H1 (cell line): ENCODE measurements at regions not wholly inside any gene's neighbourhood (a gene's known extent, or its start where the extent isn't known, plus 50 kb on each side); places are given as distances from the start of the nearest gene placed in this dataset.

Experiments
- CTCF ChIA-PET: fragments of 300-600 bp; sonication (Branson Sonifier 250); formaldehyde crosslinking; loops from one replicate; lab custom pipeline; 2021; ENCODE audit not compliant: partially characterized antibody; lab: Charles Lee
- POLR2A ChIA-PET: fragments of 300-600 bp; sonication (Branson Sonifier 250); formaldehyde crosslinking; loops from one replicate; lab custom pipeline; 2021; ENCODE audit warnings: inconsistent platforms; ENCODE audit not compliant: partially characterized antibody; lab: Charles Lee
- DNase-seq, 2 experiments: peaks; one replicate each; pipeline versions ENCODE4 v3.0.0 to v3.0.0-alpha.2; 2010 to 2022; ENCODE audit warnings: low spot score in 2 of 2, low read depth in 1 of 2, mixed read lengths in 1 of 2
- FAIRE-seq: peaks from 2 replicates; lab custom pipeline; 2011; peaks lifted over from hg19 to GRCh38; lab: Jason Lieb, UNC
- H2AFZ ChIP-seq: 2 replicates; pipeline ENCODE4 v1.8.1; 2012; ENCODE audit warnings: low read length, inconsistent platforms
- H2AK5ac ChIP-seq: 2 replicates; pipeline ENCODE4 v1.6.1; 2013; ENCODE audit warnings: low read depth, low read length
- H2BK120ac ChIP-seq: replicated peaks from 2 replicates; pipeline ENCODE3; 2013; ENCODE audit warnings: low read depth, low read length, inconsistent platforms
- H2BK12ac ChIP-seq: 2 replicates; pipeline ENCODE4 v1.6.1; 2013; ENCODE audit warnings: low read depth, low read length
- H2BK15ac ChIP-seq: 2 replicates; pipeline ENCODE4 v1.6.1; 2013; ENCODE audit warnings: low read length
- H2BK20ac ChIP-seq: 2 replicates; pipeline ENCODE4 v1.6.1; 2013; ENCODE audit warnings: low read length
- H2BK5ac ChIP-seq: 2 replicates; pipeline ENCODE4 v1.6.1; 2013; ENCODE audit warnings: low read depth, low read length
- H3K14ac ChIP-seq: 2 replicates; pipeline ENCODE4 v1.6.1; 2013; ENCODE audit warnings: inconsistent platforms; ENCODE audit not compliant: insufficient read length
- H3K18ac ChIP-seq: 2 replicates; pipeline ENCODE4 v1.6.1; 2013; ENCODE audit warnings: low read length; ENCODE audit errors: extremely low read depth
- H3K23ac ChIP-seq: 2 replicates; pipeline ENCODE4 v1.6.1; 2013; ENCODE audit warnings: inconsistent platforms; ENCODE audit not compliant: insufficient read length
- H3K23me2 ChIP-seq: 2 replicates; pipeline ENCODE4 v1.6.1; 2013; ENCODE audit warnings: low read depth, low read length
- H3K27ac ChIP-seq: 2 replicates; pipeline ENCODE4 v1.6.1; 2011; ENCODE audit warnings: low read depth, low read length, inconsistent platforms
- H3K27me3 ChIP-seq, 4 experiments: replicated peaks in 1 of 4; 1 replicate in 1 of 4; 2 replicates in 3 of 4; pipeline versions ENCODE4 v1.6.1 to v1.8.1; 2011 to 2013; ENCODE audit warnings: low read length in 3 of 4, mild to moderate bottlenecking in 3 of 4, inconsistent platforms in 2 of 4, mixed read lengths in 2 of 4, moderate library complexity in 1 of 4; ENCODE audit not compliant: control insufficient read depth in 3 of 4, insufficient read depth in 3 of 4; ENCODE audit errors: extremely low read depth in 1 of 4
- H3K36me3 ChIP-seq, 4 experiments: 2 replicates each; pipeline versions ENCODE4 v1.6.1 to v1.8.1; 2011 to 2013; ENCODE audit warnings: mild to moderate bottlenecking in 4 of 4, low read length in 3 of 4, moderate library complexity in 2 of 4, control low read depth in 1 of 4, inconsistent platforms in 1 of 4; ENCODE audit not compliant: insufficient read depth in 4 of 4, control insufficient read depth in 2 of 4
- H3K4ac ChIP-seq: replicated peaks from 2 replicates; pipeline ENCODE3; 2013; ENCODE audit warnings: low read length, low read depth, mixed read lengths, inconsistent platforms; ENCODE audit not compliant: insufficient read length
- H3K4me1 ChIP-seq, 4 experiments: replicated peaks in 1 of 4; 1 replicate in 1 of 4; 2 replicates in 3 of 4; pipeline versions ENCODE4 v1.6.1 to v1.8.1; 2011 to 2013; ENCODE audit warnings: low read length in 3 of 4, inconsistent platforms in 2 of 4, mixed read lengths in 1 of 4; ENCODE audit not compliant: insufficient read depth in 4 of 4, control insufficient read depth in 3 of 4
- H3K4me2 ChIP-seq, 2 experiments: 2 replicates each; pipeline versions ENCODE4 v1.6.1 to v1.8.1; 2011 to 2013; ENCODE audit warnings: low read depth in 2 of 2, low read length in 2 of 2, control low read depth in 1 of 2, inconsistent platforms in 1 of 2, mild to moderate bottlenecking in 1 of 2; ENCODE audit not compliant: insufficient read depth in 1 of 2
- H3K4me3 ChIP-seq, 4 experiments: fragments of 200-600, 300-600 bp in 1 of 4; sonication (generic), shearing (Covaris generic), sonication (Bioruptor Twin) in 1 of 4; 2 replicates each; pipeline versions ENCODE4 v1.5.1 to v1.8.1; 2011 to 2016; ENCODE audit warnings: low read length in 4 of 4, low read depth in 3 of 4, control low read depth in 2 of 4, inconsistent platforms in 2 of 4, mild to moderate bottlenecking in 2 of 4, mixed read lengths in 1 of 4, moderate library complexity in 1 of 4; ENCODE audit not compliant: insufficient read depth in 2 of 4; ENCODE audit errors: extremely low read depth in 1 of 4
- H3K56ac ChIP-seq: replicated peaks from 2 replicates; pipeline ENCODE3; 2013; ENCODE audit warnings: low read depth, mild to moderate bottlenecking, mixed read lengths, low read length, inconsistent platforms; ENCODE audit not compliant: insufficient read length
- H3K79me1 ChIP-seq: 2 replicates; pipeline ENCODE4 v1.6.1; 2013; ENCODE audit warnings: low read depth, low read length, control low read depth
- H3K79me2 ChIP-seq, 2 experiments: 2 replicates each; pipeline versions ENCODE4 v1.6.1 to v1.8.1; 2012 to 2013; ENCODE audit warnings: low read length in 2 of 2, mild to moderate bottlenecking in 2 of 2, inconsistent platforms in 1 of 2; ENCODE audit not compliant: insufficient read depth in 2 of 2, control insufficient read depth in 1 of 2
- H3K9ac ChIP-seq, 4 experiments: replicated peaks in 1 of 4; 1 replicate in 1 of 4; 2 replicates in 3 of 4; pipeline versions ENCODE4 v1.6.1 to v1.8.1; 2011 to 2013; ENCODE audit warnings: low read depth in 3 of 4, low read length in 3 of 4, control low read depth in 2 of 4, mild to moderate bottlenecking in 2 of 4, moderate library complexity in 2 of 4, inconsistent platforms in 1 of 4; ENCODE audit errors: extremely low read depth in 1 of 4
- H3K9me3 ChIP-seq, 2 experiments: 2 replicates each; pipeline versions ENCODE4 v1.6.1 to v1.8.1; 2012 to 2013; ENCODE audit warnings: mild to moderate bottlenecking in 2 of 2, moderate library complexity in 2 of 2, control low read depth in 1 of 2, inconsistent platforms in 1 of 2, low read depth in 1 of 2, low read length in 1 of 2, mixed read lengths in 1 of 2; ENCODE audit not compliant: insufficient read depth in 2 of 2
- H4K20me1 ChIP-seq, 2 experiments: replicated peaks in 1 of 2; 2 replicates each; pipeline versions ENCODE3 to v1.8.1; 2011 to 2013; ENCODE audit warnings: inconsistent platforms in 2 of 2, low read length in 2 of 2, mild to moderate bottlenecking in 1 of 2; ENCODE audit not compliant: insufficient read depth in 2 of 2, control insufficient read depth in 1 of 2
- H4K5ac ChIP-seq: 2 replicates; pipeline ENCODE4 v1.6.1; 2013; ENCODE audit warnings: low read length, low read depth, mixed read lengths, inconsistent platforms; ENCODE audit not compliant: insufficient read length
- H4K8ac ChIP-seq: 2 replicates; pipeline ENCODE4 v1.8.0; 2013; ENCODE audit warnings: mild to moderate bottlenecking, moderate library complexity, low read length, inconsistent platforms; ENCODE audit not compliant: insufficient read depth; ENCODE audit errors: extremely low read depth
- H4K91ac ChIP-seq: replicated peaks from 2 replicates; pipeline ENCODE3; 2013; ENCODE audit warnings: low read length, mixed read lengths, inconsistent platforms; ENCODE audit not compliant: insufficient read length
- HDAC2 ChIP-seq, 2 experiments: fragments of 300-600 bp in 1 of 2; sonication (generic) in 1 of 2; IDR thresholded peaks; 2 replicates each; pipeline ENCODE4 v1.6.1; 2011 to 2012; ENCODE audit warnings: low read depth in 2 of 2, low read length in 2 of 2, mild to moderate bottlenecking in 2 of 2, moderate library complexity in 2 of 2, borderline replicate concordance in 1 of 2, inconsistent platforms in 1 of 2
- KDM1A ChIP-seq: fragments of 200-600, 300-600 bp; sonication (generic); IDR thresholded peaks from 2 replicates; pipeline ENCODE4 v1.7.1; 2016; ENCODE audit warnings: mild to moderate bottlenecking, low read length, borderline replicate concordance
- RAD21 ChIP-seq, 2 experiments: IDR thresholded peaks in 1 of 2; conservative IDR thresholded peaks in 1 of 2; 2 replicates each; pipeline ENCODE4 v1.6.1; 2011; ENCODE audit warnings: low read depth in 2 of 2, low read length in 2 of 2, improper control_type of control experiment in 1 of 2, inconsistent platforms in 1 of 2, mild to moderate bottlenecking in 1 of 2, moderate library complexity in 1 of 2
- SAP30 ChIP-seq: fragments of 300-600 bp; sonication (generic); IDR thresholded peaks from 2 replicates; pipeline ENCODE4 v1.7.1; 2012; ENCODE audit warnings: low read length, moderate library complexity, mild to moderate bottlenecking, inconsistent platforms; ENCODE audit not compliant: insufficient read depth, insufficient replicate concordance
- TBP ChIP-seq: IDR thresholded peaks from 2 replicates; pipeline ENCODE4 v1.6.1; 2011; ENCODE audit warnings: low read depth, low read length, improper control_type of control experiment
- ZNF274 ChIP-seq: IDR thresholded peaks from 2 replicates; pipeline ENCODE4 v1.7.0; 2012; ENCODE audit warnings: low read length, borderline replicate concordance; ENCODE audit errors: extremely low read depth
- WGBS, 2 experiments: shearing (Covaris generic) in 1 of 2; methylation state at CpG; one replicate each; pipeline versions ENCODE4 v1.1.6 to v1.1.7; 2013 to 2015; ENCODE audit warnings: low lambda C conversion rate in 2 of 2, mixed read lengths in 2 of 2, inconsistent platforms in 1 of 2, low coverage in 1 of 2, missing lambda C conversion rate in 1 of 2; ENCODE audit not compliant: insufficient replicate concordance in 2 of 2, insufficient coverage in 1 of 2, insufficient read length in 1 of 2; ENCODE audit errors: extremely low coverage in 1 of 2, missing lambda C conversion rate in 1 of 2; 5-methylcytosine and 5-hydroxymethylcytosine counted together
- TF ChIP-seq, protein P1 (sequence below), 3 experiments: IDR thresholded peaks; 1 replicate in 2 of 3; 2 replicates in 1 of 3; pipeline versions ENCODE4 v1.5.1 to v1.6.1; 2011; ENCODE audit warnings: low read length in 3 of 3, mild to moderate bottlenecking in 3 of 3, inconsistent platforms in 2 of 3, low read depth in 1 of 3, moderate library complexity in 1 of 3; ENCODE audit not compliant: insufficient read depth in 1 of 3; ENCODE audit errors: control extremely low read depth in 1 of 3

DNA sequence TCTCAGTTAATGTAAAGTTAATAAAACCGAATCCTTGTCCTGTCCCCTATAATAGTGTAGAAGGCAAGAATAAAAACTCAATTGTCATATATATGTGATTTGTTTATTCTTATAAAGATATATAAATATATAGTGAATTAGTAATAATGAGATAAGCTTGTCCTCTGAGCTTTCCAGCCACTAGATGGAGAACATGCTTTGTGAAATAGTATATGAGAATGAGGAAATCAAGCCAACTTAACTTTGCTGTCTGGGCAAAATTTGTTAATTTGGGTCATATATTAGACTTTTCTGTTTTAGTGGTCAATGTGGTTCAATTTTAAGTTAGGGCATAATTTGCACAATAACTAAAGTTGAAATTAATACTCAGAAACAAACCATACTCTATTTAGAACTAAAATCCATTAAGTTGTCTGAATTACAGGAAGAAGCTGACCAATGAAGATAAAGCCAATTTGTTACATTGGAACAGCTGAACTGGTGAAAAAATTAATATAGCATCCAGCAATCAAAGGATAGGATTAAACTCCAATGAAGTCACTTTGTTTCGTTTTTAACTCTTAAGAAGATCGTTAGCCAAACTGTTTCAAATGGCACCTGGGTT lies 595.0 kb downstream of the ARL4A start:
- H2BK20ac ChIP-seq = no peak overlapping the region
- TF ChIP-seq TBP (no peak), KDM1A (no peak), RAD21 (IDR thresholded peaks at IDR 0.05 in 1 of 2, conservative IDR thresholded peaks at IDR 0.05 in 1 of 2; ENCODE audit: low read depth in 2 of 2, low read length in 2 of 2) (peak; percentile 63 to 67), ZNF274 (no peak), SAP30 (no peak), HDAC2 (IDR thresholded peaks at IDR 0.05; ENCODE audit: borderline replicate concordance in 1 of 2, low read depth in 2 of 2, low read length in 2 of 2) (no peak)
- TF ChIP-seq, protein P1, sequence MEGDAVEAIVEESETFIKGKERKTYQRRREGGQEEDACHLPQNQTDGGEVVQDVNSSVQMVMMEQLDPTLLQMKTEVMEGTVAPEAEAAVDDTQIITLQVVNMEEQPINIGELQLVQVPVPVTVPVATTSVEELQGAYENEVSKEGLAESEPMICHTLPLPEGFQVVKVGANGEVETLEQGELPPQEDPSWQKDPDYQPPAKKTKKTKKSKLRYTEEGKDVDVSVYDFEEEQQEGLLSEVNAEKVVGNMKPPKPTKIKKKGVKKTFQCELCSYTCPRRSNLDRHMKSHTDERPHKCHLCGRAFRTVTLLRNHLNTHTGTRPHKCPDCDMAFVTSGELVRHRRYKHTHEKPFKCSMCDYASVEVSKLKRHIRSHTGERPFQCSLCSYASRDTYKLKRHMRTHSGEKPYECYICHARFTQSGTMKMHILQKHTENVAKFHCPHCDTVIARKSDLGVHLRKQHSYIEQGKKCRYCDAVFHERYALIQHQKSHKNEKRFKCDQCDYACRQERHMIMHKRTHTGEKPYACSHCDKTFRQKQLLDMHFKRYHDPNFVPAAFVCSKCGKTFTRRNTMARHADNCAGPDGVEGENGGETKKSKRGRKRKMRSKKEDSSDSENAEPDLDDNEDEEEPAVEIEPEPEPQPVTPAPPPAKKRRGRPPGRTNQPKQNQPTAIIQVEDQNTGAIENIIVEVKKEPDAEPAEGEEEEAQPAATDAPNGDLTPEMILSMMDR (IDR thresholded peaks at IDR 0.05; ENCODE audit: control extremely low read depth in 1 of 3, insufficient read depth in 1 of 3, low read depth in 1 of 3, low read length in 3 of 3) = peak in 2 of 3 experiments; percentile 20; a peak in 2 of 4 replicates
- H3K4me3 ChIP-seq = no peak overlapping the region
- H3K4me2 ChIP-seq = no peak overlapping the region
- H3K14ac ChIP-seq = no peak overlapping the region
- H2BK5ac ChIP-seq = no peak overlapping the region
- no peaks in the 10 kb centered on the region for H3K27me3 ChIP-seq
- H2AFZ ChIP-seq = no peak overlapping the region
- DNase-seq (no peak), FAIRE-seq (no peak)
- no peak overlapping the region for H3K18ac ChIP-seq
- no peak overlapping the region for H3K23ac ChIP-seq
- no peaks in the 10 kb centered on the region for H3K9me3 ChIP-seq
- ChIA-PET CTCF (interaction anchor here (0.8 to 5.8 kb wide), 15 partner anchors 8 to 1408 kb away, joined by 3 to 62 read pairs (median 4); no protein-coding TSS in a partner anchor), POLR2A (no interaction called here)
- H2BK15ac ChIP-seq = no peak overlapping the region
- no peaks in the 10 kb centered on the region for H4K20me1 ChIP-seq
- no peak overlapping the region for H2BK120ac ChIP-seq
- WGBS, 2 experiments = 74% methylated on average over 3 of the region's 3 CpGs; no CpG with 5 or more reads in 1 of the 2 experiments
- no peaks in the 10 kb centered on the region for H3K36me3 ChIP-seq
- no peak overlapping the region for H4K91ac ChIP-seq
- no peak overlapping the region for H3K4ac ChIP-seq
- H3K9ac ChIP-seq = no peak overlapping the region
- H3K79me2 ChIP-seq = no peaks in the 10 kb centered on the region
- no peak overlapping the region for H4K5ac ChIP-seq
- H3K56ac ChIP-seq = no peak overlapping the region
- H2BK12ac ChIP-seq = no peak overlapping the region
- no peak overlapping the region for H3K27ac ChIP-seq
- no peaks in the 10 kb centered on the region for H3K23me2 ChIP-seq
- H4K8ac ChIP-seq = no peak overlapping the region
- no peak overlapping the region for H2AK5ac ChIP-seq
- H3K79me1 ChIP-seq = no peaks in the 10 kb centered on the region
- no peaks in the 10 kb centered on the region for H3K4me1 ChIP-seq
